Putamen (tissue), 1 donor: ENCODE measurements at regions not wholly inside any gene's neighbourhood (a gene's known extent, or its start where the extent isn't known, plus 50 kb on each side); places are given as distances from the start of the nearest gene placed in this dataset.
A peak's percentile ranks its signal among the peaks of the same experiment; 100 is the strongest.
"Not testable (repeated sequence)": the region's sequence is repeated elsewhere in the genome, so short reads cannot be mapped to it uniquely, and the experiment has no call there.

ENCODE experiments used
- DNase-seq: peaks from one replicate; pipeline ENCODE4 v3.0.0-alpha.2; 2016; ENCODE audit warnings: low spot score

DNA sequence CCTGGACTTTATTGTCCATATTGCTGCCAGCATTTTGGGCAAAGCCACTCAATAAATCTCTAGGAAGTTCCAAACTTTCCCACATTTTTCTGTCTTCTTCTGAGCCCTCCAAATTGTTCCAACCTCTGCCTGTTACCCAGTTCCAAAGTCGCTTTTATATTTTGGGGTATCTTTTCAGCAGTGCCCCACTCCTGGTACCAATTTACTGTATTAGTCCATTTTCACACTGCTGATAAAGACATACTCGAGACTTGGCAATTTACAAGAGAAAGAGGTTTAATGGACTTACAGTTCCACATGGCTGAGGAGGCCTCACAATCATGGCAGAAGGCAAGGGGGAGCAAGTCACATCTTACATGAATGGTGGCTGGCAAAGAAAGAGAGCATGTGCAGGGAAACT is 53.4 kb downstream of the AHSP start:
- not testable (repeated sequence) for DNase-seq

DNA sequence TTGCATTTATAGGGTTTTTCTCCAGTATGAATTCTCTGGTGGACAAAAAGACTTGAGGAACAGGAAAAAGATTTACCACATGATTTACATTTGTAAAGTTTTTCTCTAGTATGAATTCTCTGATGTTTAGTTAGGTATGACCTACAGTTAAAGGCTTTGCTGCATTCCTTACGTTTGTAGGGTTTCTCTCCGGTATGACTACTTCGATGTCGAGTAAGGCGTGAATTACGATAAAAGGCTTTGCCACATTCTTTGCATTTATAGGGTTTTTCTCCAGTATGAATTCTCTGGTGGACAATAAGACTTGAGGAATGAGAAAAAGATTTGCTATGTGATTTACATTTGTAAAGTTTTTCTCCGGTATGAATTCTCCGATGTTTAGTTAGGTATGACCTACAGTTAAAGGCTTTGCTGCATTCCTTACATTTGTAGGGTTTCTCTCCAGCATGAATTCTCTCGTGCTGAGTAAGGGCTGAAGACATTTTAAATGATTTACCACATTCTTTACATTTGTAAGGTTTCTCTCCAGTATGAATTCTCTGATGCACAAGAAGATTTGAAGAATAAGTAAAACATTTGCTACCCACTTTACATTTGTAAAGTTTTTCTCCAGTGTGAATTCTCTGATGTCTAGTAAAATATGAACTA is 74.2 kb downstream of the AHSP start:
- DNase-seq = not testable (repeated sequence)

DNA sequence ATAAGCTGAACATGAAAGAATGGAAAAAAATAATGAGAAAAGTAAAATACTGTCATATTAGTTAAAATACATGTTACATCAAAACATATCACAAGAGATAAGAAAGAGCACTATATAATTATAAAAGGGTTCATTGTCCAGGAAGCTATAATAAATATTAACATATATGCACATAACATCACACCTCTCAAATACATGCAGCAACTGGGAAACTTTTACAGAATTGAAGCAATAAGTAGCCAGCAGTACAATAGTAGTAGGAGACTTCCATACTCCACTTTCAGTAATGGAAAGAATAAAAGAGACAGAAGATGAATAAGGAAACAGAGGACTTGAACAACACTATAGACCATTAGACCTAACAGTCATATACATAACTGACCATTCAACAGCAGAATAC is 90.4 kb downstream of the AHSP start:
- DNase-seq = no peak

DNA sequence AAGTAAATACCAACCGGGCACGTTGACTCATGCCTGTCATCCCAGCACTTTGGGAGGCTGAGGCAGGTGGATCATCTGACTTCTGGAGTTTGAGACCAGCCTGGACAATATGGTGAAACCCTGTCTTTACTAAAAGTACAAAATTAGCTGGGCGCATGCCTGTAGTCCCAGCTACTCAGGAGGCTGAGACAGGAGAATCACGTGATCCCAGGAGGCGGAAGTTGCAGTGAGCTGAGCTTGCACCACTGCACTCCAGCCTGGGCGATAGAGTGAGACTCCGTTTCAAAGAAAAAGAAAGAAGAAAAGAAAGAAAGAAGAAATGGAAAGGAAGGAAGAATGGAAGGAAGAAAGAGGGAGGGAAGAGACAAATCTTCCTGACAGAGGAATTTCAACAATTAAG is 108.7 kb downstream of the AHSP start:
- DNase-seq = no peak

DNA sequence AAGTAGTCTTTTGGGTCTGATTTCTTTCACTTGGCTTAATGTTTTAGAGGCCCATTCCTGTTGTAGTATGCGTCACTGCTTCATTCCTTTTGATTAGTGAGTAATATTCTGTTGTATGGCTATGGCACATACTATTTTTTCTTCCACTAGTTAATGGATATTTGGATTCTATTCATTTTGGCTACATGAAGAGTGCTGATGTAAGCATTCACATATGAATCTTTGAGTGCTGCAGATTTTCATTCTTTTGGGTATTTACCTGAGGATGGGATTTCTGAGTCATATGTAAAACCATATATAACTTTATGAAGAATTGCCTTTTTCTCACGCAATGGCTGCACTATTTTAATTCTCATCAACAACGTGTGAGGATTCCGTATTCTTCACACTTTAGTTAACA is 113.6 kb downstream of the AHSP start:
- DNase-seq = no peak

DNA sequence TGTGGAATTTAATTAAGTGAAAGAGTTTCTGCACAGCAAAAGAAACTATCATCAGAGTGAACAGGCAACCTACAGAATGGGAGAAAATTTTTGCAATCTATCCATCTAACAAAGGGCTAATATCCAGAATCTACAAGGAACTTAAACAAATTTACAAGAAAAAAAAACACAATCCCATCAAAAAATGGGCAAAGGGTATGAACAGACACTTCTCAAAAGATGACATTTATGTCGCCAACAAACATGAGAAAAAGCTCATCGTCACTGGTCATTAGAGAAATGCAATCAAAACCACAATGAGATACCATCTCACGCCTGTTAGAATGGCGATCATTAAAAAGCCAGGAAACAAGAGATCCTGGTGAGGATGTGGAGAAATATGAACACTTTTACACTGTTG is 128.0 kb downstream of the AHSP start:
- DNase-seq = not testable (repeated sequence)

DNA sequence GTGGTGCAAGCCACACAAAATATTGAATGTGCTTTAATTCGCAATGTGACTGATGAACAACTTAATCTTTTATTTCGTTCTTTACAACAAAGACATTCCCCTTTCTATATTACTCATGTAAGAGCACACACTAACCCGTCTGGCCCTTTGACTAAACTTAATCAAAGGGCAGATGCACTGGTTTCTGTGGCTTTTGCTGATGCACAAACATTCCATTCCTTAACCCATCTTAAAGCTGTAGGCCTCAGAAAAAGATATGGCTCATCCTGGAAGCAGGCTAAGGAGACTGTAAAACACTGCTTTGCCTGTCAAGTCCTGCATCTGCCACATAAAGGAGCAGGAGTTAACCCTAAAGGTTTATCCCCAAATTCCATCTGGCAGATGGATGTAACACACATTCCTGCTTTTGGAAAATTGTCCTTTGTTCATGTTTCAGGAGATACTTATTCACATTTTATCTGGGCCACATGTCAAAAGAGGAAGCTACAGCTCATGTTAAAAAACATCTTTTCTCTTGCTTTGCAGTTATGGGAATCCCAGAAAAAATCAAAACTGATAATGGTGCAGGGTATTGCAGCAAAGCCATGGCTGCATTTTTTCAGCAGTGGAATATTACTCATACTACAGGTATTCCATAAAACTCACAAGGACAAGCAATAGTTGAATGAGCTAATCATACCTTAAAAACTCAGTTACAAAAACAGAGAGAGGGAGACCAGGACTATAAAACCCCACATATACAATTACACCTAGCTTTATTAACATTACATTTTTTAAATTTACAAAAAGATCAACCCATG is 137.2 kb downstream of the AHSP start:
- no peak for DNase-seq

DNA sequence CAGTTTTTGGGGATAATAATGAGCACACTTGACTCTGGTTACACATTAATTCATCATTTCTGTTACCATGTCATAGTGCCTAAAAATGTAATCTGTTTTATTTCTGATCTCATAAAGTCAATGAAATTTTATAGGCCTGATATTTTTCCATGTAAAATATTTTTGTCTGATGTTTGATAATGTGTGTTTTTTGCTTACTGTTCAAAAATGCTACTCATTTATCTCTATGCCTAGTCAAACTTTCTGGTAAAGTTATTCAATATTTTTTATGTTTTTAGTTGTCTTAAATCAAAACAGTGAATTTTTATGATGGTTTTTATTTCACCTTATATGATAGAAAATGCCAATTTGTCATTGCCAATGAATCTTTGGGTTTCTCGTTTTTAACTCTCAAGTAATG is 147.0 kb downstream of the AHSP start:
- DNase-seq = no peak

DNA sequence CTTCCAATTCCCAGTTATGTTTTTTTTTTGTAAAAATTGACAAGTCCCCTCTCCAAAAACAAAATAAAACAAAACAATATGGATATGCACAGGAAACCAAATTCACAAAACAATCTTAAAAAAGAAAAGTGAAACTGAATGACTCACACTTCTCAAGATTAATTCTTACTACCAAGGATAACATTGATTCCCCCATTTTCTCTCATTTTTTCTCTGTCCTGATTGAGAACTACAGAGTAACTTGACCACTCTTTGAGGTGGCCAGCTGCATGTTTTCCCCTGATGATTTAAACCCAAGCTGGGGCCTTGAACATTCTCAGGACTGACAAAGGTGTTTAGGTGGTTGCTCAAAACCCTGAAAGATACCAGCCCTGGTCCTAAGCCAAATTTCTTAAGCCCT is 149.0 kb downstream of the AHSP start:
- DNase-seq = no peak

DNA sequence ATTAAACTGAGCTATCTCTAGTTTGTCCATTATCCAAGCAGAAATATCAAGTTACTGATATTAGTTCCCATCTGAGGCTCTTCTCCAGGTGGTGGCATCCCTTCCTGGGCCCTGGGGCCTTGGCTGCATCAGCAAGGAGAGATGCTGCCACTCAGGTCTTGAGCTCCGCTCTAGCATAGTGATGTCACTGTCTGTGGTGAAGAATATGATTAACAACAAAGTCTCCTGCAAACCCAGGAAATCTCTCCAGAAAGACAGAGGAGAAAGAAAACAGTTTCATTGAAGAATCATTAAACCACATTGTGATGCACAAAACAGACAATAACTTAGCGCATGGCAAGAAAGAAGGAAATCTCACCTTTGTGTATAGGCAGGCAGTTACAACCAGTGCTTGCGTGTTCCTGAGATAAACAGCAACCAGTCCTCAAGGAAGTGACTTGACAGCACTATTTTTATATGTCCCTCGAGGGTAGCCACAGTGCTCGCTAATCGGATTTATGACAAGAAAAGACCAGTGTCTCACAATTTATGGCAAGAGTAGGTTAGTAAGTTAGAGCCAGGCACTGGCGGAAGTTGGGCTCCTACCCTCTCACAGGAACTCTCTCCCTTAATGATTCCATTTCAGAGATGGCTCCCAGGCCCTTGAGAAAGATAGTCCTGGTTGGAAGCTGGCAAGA is 151.1 kb downstream of the AHSP start:
- DNase-seq = no peak

DNA sequence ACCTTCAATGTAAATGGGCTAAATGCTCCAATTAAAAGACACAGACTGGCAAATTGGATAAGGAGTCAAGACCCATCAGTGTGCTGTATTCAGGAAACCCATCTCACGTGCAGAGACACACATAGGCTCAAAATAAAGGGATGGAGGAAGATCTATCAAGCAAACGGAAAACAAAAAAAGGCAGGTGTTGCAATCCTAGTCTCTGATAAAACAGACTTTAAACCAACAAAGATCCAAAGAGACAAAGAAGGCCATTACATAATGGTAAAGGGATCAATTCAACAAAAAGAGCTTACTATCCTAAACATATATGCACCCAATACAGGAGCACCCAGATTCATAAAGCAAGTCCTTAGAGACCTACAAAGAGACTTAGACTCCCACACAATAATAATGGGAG is 161.6 kb downstream of the AHSP start:
- not testable (repeated sequence) for DNase-seq

DNA sequence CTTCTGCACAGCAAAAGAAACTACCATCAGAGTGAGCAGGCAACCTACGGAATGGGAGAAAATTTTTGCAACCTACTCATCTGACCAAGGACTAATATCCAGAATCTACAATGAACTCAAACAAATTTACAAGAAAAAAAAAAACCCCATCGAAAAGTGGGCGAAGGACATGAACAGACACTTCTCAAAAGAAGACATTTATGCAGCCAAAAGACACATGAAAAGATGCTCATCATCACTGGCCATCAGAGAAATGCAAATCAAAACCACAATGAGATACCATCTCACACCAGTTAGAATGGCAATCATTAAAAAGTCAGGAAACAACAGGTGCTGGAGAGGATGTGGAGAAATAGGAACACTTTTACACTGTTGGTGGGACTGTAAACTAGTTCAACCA is 164.6 kb downstream of the AHSP start:
- DNase-seq = not testable (repeated sequence)

DNA sequence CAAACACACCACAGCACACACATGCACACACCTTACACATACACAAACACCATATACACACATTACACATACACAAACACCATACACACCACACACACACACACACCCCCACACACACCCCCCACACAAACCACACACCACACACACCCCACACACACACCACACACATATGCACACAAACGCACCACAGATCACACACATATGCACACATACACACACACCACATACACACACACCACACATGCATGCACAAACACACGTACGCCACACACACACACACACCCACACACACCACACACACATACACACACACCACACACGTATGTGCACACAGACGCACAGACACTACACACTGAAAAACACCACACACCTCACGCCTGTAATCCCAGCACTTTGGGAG is 166.0 kb downstream of the AHSP start:
- no peak for DNase-seq

DNA sequence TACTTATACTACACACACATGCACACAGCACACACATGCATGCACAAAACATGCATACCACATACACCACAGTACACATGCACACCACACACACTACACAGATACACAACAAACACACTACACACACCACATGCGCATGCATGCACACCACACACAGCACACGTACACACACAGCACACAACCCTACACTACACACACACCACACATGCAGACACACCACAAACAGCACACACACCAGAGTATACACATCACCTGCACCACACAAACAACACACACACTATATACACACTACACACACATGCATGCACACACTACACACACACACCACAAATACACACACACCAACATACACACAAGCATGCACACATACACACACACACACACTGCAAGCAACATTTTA is 166.8 kb downstream of the AHSP start:
- no peak for DNase-seq

DNA sequence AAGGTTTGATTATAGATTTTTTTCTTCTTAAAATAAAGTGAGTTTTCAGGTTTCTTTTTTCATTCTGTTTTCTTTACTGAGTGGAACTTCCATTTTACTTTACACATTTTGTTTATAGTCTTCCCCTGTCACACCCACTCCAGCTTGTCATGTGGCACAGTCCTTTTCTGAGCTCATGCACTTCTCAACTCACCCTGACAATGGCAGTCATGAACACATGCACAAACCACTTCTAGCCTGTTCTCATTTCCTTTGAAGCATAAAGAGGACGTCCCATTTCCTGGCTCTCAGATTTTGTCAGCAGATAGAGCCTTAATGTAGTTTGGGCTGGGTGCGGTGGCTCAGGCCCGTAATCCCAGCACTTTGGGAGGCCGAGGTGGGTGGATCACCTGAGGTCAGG is 168.0 kb downstream of the AHSP start:
- DNase-seq = no peak

DNA sequence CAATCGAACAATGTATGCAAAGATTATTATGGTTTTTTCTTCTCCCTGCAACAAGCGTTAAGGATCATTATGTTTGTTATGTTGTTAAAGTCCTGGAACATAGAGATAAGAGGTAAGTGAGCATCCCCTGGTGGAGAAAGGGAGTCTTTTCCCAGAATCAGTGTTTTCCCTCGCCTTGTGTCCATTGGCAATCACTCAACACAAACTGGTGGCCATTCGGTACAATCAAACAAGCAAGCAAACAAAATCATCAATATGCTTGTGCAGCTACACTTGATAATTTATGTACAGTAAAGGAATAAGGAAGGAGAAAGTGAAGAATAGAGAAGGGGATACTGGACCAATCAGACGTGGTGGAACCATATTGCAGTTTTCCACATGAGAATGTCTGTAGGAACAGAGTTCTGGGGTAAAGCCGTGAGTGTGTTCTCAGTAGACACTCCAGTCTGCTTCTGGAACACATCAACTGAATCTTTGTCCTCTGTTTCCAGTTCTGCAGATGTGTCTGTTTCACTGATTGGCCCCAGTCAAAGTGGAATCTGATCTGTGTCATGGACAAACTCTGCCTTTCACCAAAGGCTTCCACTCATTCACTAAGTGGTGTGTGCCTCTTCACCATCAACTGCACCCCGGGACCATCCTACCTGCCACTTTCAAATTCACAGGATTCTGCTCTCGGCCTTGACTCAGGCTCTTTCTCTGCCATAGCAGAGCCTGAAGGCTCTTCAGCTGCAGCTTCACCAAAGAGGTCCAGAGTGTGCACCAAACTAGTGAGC is 169.5 kb downstream of the AHSP start:
- no peak for DNase-seq

DNA sequence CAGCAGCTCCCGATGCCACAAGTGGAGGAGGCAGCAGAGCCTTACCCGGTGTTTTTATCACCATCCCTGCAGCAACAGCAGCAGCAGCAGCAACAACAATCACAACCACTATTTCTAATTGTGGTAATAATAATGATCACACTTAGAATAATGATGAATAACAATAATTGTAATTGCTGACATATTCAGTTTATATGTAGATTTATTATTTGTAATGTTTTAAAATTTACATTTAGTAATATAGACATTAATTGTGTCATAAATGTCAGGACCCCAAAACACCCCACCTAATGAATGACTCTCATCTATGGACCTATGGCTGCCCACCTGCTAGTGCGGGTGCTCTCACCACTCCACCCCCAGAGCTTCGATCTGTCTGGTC is 170.0 kb downstream of the AHSP start:
- no peak for DNase-seq

DNA sequence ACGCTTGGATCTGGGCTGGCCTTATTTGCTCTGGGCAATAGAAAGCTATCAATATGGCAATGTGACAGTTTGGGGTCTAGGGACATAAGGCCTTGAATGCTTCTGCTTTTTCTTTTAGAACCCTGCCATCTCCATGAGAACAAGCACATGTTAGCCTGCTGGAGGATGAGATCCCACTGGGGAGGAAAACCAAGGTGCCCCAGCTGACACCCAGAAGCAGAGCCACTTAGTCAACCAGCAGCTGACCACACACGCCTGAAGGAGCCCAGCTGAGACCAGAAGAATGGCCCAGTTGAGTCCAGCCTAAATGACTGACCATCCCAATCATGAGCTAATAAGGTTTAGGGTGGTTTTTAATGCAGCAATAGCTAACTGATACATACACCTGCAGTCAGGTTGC is 171.2 kb downstream of the AHSP start:
- no peak for DNase-seq

DNA sequence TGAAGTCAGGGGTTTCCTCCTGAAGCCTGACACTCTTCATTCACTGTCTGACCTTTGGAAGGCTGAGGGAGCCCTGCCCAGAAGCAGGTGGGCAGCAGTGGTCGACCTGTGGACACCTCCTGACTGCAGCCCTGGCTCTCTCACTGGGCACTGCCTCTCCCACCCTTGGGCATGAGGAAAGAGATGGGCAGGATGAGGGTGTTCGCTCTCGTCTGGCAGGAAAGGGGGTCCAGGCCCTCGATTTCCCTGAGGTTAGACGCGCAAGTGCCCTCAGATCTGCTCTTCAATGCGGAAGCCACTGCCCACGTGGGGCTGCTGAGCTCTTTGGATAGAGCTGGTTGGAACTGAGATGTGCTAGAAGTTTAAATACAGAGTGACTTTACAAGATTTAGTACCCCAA is 171.9 kb downstream of the AHSP start:
- no peak for DNase-seq

DNA sequence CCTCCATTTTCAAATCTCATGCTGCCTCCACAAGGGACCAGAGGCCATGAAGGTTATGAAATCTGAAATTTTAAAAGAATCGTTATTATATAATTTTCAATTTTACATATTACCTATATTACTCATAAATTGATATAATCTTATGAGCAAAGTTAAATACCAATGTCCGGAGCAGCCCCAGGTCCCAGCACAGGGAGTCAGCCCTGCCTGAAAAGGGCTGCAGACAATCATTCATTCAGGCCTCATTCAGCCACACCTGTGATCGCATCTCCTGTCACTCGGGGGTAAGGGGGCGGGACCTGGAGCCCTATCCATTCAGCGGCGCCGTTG is 172.5 kb downstream of the AHSP start:
- DNase-seq = no peak

DNA sequence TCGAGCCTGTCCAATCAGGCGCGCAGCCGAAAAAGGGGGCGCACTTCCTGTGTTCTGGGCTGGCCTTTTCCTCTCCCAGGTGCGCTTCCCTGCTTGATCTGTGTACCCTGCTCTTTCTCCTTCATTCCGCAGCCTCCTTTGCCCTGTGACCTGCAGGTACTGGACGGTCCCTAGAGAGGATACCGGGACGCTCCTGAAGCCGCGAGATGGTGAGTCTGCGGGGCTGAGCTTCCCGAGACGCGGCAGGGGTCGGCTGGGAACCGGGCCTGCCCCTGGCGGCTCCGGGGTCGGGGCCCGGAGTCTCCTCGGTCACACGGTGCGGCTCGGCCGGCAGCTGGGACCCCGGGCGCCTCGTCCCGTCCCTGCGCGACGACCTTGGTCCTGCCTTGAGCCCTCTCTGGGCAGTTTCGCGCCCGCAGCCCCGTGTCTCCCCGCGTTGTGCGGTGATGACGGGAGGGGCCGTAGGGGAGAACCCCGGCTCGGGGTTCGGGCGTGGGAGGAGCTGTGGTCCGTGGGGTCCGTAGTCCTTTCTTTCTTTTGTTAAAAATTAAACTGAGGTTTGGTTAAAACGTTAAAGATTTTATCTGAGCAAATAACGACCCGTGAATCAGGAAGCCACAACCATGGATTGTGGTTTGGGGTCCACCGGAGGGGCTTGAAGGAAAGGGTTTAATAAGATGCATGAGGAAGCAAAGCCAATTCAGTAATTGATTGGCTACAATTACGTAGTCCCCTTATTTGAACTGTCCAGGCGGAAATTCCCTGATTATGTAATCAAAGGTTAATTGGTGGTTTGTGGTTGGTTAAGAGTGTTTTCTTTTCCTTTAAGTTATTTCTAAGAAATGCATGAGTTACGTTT is 172.8 kb upstream of the ZNF267 start:
- DNase-seq = peak; percentile 78

DNA sequence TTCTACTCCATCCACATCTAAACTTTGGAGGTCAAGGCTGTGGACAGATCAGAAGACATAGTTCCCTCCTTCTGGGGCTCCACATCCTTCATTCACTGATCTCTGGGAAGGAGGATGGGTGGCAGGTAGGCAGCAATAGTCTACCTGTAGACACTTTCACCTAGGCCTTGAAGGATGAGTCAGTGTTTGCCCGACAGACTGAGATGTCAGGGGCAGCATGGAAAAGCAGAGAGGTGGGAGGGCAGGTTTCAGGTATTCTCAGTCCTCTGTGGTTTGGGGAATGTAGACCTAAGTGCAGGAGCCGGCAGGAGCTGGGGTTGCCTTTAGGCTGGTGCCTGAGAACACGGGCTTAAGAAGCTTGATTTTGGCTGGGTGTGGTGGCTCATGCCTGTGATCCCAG is 171.9 kb upstream of the ZNF267 start:
- no peak for DNase-seq
